Uterus (tissue), 2 donors: ENCODE measurements at regions not wholly inside any gene's neighbourhood (a gene's known extent, or its start where the extent isn't known, plus 50 kb on each side); places are given as distances from the start of the nearest gene placed in this dataset.

Experiments used
- CTCF ChIP-seq, 4 experiments: fragments of 200-600 bp in 2 of 4; fragments of 450-650 bp in 2 of 4; sonication (generic) in 2 of 4; IDR thresholded peaks; one replicate each; pipeline ENCODE4 v1.5.1; 2016 to 2019; ENCODE audit warnings: antibody characterized with exemption in 4 of 4, mild to moderate bottlenecking in 2 of 4, moderate library complexity in 1 of 4
- POLR2A ChIP-seq, 2 donors: fragments of 450-650 bp; IDR thresholded peaks; one replicate each; pipeline ENCODE4 v1.6.1; 2016; ENCODE audit warnings: antibody characterized with exemption in 2 of 2, mild to moderate bottlenecking in 1 of 2, moderate library complexity in 1 of 2

GRCh38 chr3:194079702-194080172, 56.2 kb upstream of the HES1 start:
- no peak for TF ChIP-seq CTCF (IDR thresholded peaks at IDR 0.05)
- TF ChIP-seq POLR2A (IDR thresholded peaks at IDR 0.05) = no peak
